Body of pancreas (tissue), 4 donors: ENCODE measurements at regions not wholly inside any gene's neighbourhood (a gene's known extent, or its start where the extent isn't known, plus 50 kb on each side); places are given as distances from the start of the nearest gene placed in this dataset.

Experiments
- ATAC-seq: fragments of 150-250 bp; one replicate; pipeline ENCODE4 v1.9.1; 2016
- DNase-seq, 4 donors: peaks; one replicate each; pipeline ENCODE4 v3.0.0-alpha.2; 2019
- H3K27ac ChIP-seq, 4 donors: fragments of 200-600 bp; sonication (generic); 1 replicate in 3 of 4; 2 replicates in 1 of 4; pipeline versions ENCODE4 v1.5.1 to v1.6.1; 2016 to 2019; ENCODE audit warnings: mild to moderate bottlenecking in 1 of 4, mixed read lengths in 1 of 4, moderate library complexity in 1 of 4
- H3K27me3 ChIP-seq, 2 donors: fragments of 200-600 bp; sonication (generic); one replicate each; pipeline ENCODE4 v1.6.0; 2016; ENCODE audit warnings: mild to moderate bottlenecking in 1 of 2
- H3K36me3 ChIP-seq, 2 donors: fragments of 200-600 bp; sonication (generic); replicated peaks in 1 of 2; 2 replicates each; pipeline ENCODE4 v1.5.1; 2016; ENCODE audit warnings: low read depth in 2 of 2; ENCODE audit not compliant: insufficient read depth in 1 of 2
- H3K4me1 ChIP-seq: fragments of 200-600 bp; sonication (generic); one replicate; pipeline ENCODE4 v1.6.0; 2016
- H3K4me3 ChIP-seq, 2 donors: fragments of 200-600 bp; sonication (generic); 1 replicate in 1 of 2; 2 replicates in 1 of 2; pipeline ENCODE4 v1.5.1; 2016 to 2019
- H3K9me3 ChIP-seq, 3 donors: fragments of 200-600 bp; sonication (generic); 1 replicate in 2 of 3; 2 replicates in 1 of 3; pipeline ENCODE4 v1.5.1; 2016
- POLR2A ChIP-seq, 3 donors: fragments of 450-650 bp; IDR thresholded peaks; one replicate each; pipeline ENCODE4 v1.6.1; 2016; ENCODE audit warnings: antibody characterized with exemption in 3 of 3, mild to moderate bottlenecking in 2 of 3
- WGBS, 2 donors: methylation state at CpG; one replicate each; pipeline ENCODE4 v1.1.5; 2017; 5-methylcytosine and 5-hydroxymethylcytosine counted together
- intact Hi-C: fragments of 100-400 bp; cut with DNase I; formaldehyde crosslinking; loops from one replicate; pipeline ENCODE4 v1.15.1; 2023
- TF ChIP-seq, protein P1 (sequence below), 7 experiments: fragments of 450-650 bp in 4 of 7; fragments of 200-600 bp in 3 of 7; sonication (generic) in 3 of 7; IDR thresholded peaks; one replicate each; pipeline ENCODE4 v1.5.1; 2016 to 2019; ENCODE audit warnings: antibody characterized with exemption in 7 of 7

DNA sequence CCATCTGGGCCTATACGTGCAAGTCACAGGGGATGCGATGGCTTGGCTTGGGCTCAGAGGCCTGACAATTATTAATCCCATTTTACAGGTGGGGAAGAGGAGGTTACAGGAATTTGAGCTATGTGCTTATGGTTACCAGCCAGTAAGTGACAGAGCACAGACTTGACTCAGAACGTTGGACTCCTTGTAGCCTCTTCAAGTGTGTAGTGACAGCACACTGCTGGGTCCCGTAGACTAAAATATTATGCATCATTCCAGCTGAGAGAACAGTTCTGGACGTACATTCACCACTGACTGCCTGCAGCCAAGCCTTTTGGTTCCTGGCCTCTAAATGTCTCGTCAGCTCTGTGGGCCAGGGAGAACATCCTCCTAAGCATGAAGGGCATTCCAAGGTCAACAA, 314.5 kb downstream of the GPAT3 start:
- no peak for DNase-seq

DNA sequence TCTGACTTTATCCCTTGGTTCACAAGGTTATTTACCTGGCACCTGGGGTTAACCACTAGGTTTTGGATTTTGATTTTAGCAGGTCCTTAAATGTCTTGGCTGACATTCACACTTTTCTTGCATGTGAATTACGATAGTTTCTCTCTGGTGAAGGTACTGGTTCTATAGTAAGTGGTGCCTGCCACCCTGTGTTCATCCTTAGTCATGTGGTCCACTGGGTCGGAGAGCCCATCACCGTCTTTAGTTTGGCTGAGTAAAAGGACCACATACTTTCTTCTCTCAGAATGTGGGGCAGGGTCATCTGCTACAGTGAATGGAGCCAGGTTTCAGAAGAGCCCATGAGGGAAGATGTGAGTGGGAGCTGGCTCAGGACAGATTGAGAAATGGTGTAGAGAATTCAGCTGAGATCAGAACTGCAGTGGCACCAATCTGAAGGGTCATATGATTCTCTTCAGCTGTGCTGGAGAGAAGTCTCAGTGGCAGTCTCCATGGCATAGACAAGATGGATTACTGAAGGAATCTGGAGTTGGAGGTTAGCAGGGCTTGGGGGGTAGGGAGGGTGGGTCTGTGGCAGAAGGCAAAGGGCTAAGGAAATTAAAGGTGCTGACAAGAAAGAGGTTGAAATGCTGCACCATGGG, 310.4 kb downstream of the GPAT3 start:
- no peaks in the 10 kb centered on the region for H3K4me1 ChIP-seq
- DNase-seq (no peak), ATAC-seq (no peak)
- no peak overlapping the region for H3K4me3 ChIP-seq
- TF ChIP-seq, protein P1, sequence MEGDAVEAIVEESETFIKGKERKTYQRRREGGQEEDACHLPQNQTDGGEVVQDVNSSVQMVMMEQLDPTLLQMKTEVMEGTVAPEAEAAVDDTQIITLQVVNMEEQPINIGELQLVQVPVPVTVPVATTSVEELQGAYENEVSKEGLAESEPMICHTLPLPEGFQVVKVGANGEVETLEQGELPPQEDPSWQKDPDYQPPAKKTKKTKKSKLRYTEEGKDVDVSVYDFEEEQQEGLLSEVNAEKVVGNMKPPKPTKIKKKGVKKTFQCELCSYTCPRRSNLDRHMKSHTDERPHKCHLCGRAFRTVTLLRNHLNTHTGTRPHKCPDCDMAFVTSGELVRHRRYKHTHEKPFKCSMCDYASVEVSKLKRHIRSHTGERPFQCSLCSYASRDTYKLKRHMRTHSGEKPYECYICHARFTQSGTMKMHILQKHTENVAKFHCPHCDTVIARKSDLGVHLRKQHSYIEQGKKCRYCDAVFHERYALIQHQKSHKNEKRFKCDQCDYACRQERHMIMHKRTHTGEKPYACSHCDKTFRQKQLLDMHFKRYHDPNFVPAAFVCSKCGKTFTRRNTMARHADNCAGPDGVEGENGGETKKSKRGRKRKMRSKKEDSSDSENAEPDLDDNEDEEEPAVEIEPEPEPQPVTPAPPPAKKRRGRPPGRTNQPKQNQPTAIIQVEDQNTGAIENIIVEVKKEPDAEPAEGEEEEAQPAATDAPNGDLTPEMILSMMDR (IDR thresholded peaks at IDR 0.05) = no peak
- TF ChIP-seq POLR2A (IDR thresholded peaks at IDR 0.05) = no peak
- WGBS, 2 donors = 52 to 57% methylated on average over 3 of the region's 3 CpGs
- intact Hi-C loops = no loop called here
- no peaks in the 10 kb centered on the region for H3K27me3 ChIP-seq
- H3K9me3 ChIP-seq = no peaks in the 10 kb centered on the region
- no peaks in the 10 kb centered on the region for H3K36me3 ChIP-seq
- H3K27ac ChIP-seq = no peak overlapping the region

More for the DNA sequence above, 314.5 kb downstream of the GPAT3 start:
- intact Hi-C loops = no loop called here
- no peak for ATAC-seq
- Histone ChIP-seq H3K9me3 (no peaks in the 10 kb centered on the region), H3K4me1 (no peaks in the 10 kb centered on the region), H3K4me3 (no peak overlapping the region), H3K27me3 (no peaks in the 10 kb centered on the region), H3K27ac (no peak overlapping the region), H3K36me3 (no peaks in the 10 kb centered on the region)
- 67 to 76% methylated on average over 6 of the region's 6 CpGs for WGBS, 2 donors
- TF ChIP-seq, protein P1 (IDR thresholded peaks at IDR 0.05) = no peak

DNA sequence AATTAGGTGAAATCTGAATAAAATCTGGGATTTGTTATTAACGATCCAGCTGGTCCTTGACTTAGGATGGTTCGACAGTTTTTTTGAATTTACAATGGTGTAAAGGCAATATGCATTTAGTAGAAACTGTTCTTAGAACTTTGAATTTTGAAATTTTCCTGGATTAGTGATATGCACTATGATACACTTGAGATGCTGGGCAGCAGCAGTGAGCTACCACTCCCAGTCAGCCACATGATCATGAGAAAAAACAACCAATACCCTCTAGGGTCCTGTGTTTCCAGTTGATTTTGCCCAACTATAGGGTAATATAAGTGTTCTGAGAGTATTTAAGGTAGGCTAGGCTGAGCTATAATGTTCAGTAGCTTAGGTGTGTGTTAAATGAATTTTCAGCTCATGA, 303.7 kb downstream of the GPAT3 start:
- Histone ChIP-seq H3K36me3 (no peaks in the 10 kb centered on the region), H3K4me1 (no peaks in the 10 kb centered on the region), H3K27ac (no peak overlapping the region), H3K4me3 (no peak overlapping the region), H3K27me3 (no peaks in the 10 kb centered on the region), H3K9me3 (no peaks in the 10 kb centered on the region)
- DNase-seq (no peak), ATAC-seq (no peak)
- no peak for TF ChIP-seq POLR2A (IDR thresholded peaks at IDR 0.05)
- TF ChIP-seq, protein P1 (IDR thresholded peaks at IDR 0.05) = no peak
- intact Hi-C loops = no loop called here
- WGBS, 2 donors = 76% methylated on average over 2 of the region's 2 CpGs

DNA sequence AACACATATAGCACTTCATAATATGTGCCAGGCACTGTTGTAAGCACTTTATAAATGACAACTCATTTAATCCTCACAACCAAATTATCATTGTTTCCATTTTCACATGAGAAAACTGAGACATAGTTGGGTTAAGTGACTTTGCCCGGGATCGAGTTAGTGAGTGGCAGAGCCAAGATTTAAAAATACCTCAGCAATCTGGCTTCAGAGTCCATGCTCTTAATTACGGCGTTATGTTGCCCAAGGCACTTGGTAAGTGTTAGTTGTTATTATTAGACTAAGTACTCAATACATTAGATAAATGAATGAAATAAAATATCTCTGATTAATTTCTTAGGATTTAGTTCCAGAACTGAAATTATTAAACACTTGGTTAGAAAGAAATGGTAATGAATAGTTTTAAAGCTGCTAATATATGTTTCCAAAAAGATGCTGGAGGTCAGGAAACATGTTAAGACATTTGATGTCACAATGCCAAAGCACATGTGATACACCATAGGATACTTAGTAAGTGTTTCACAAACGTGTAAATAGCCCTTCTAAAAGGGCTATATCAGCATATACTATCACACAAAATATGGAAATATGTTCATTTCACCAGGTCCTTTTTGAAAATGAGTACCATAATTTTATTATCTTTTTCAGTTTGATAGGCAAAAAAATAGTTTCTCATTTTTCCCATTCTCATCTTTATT, 301.9 kb downstream of the GPAT3 start:
- Histone ChIP-seq H3K4me1 (no peaks in the 10 kb centered on the region), H3K36me3 (no peaks in the 10 kb centered on the region), H3K9me3 (no peaks in the 10 kb centered on the region), H3K27ac (no peak overlapping the region), H3K4me3 (no peak overlapping the region), H3K27me3 (no peaks in the 10 kb centered on the region)
- no peak for TF ChIP-seq POLR2A (IDR thresholded peaks at IDR 0.05)
- TF ChIP-seq, protein P1 (IDR thresholded peaks at IDR 0.05) = no peak
- ATAC-seq (no peak), DNase-seq (no peak)
- intact Hi-C loops = no loop called here
- WGBS, 2 donors = 67 to 71% methylated on average over 5 of the region's 5 CpGs

DNA sequence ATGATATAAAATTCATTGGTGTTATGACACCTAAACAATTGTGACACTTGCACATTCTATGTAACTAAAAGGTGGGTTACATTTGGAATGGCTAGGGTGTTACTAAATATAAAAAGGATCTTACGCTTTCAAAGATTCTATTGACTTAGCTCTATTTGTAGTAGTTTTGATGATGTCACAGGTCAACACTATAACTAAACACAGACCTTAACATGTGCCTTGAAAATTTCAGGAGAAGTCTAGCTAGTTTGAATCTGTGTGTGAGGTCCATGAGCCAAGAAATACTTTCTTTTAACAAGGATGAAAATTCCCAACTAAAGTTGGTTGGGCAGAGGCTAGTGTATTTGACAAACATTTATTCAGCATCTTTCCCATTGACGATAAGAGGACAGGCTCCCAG, 298.0 kb downstream of the GPAT3 start:
- intact Hi-C loops = no loop called here
- no peak for TF ChIP-seq POLR2A (IDR thresholded peaks at IDR 0.05)
- TF ChIP-seq, protein P1 (IDR thresholded peaks at IDR 0.05) = no peak
- H3K27ac ChIP-seq = no peak overlapping the region
- H3K9me3 ChIP-seq = no peaks in the 10 kb centered on the region
- WGBS, 2 donors = 53 to 64% methylated on average over 2 of the region's 2 CpGs
- H3K4me3 ChIP-seq = no peak overlapping the region
- DNase-seq = no peak
- H3K4me1 ChIP-seq = no peaks in the 10 kb centered on the region
- no peaks in the 10 kb centered on the region for H3K27me3 ChIP-seq
- no peak for ATAC-seq
- no peaks in the 10 kb centered on the region for H3K36me3 ChIP-seq
